ENCODE measurements at regions not wholly inside any gene's neighbourhood (a gene's known extent, or its start where the extent isn't known, plus 50 kb on each side); places are given as distances from the start of the nearest gene placed in this dataset.

DNA sequence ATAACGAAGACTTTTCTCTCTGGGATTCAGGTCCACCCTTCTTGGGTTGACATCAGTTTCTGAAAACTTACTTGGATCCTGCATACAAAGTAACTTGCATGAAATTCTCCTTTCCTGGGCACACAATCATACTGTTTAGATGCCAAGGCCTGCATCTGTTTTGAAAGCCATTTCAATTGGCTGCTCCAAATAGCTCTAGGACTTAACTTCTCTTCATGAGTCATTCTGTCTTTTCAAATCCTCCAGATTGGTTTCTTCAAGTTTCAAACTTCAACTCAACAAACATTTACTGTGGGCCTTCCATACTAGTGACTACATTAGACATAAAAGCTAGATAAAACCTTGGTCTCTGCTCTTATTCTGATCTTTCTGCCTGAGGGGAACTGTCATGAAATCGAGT is 54.8 kb upstream of the HMHB1 start:
- no peak for TF ChIP-seq POLR2A (IDR thresholded peaks at IDR 0.05)
- TF ChIP-seq, protein P1, sequence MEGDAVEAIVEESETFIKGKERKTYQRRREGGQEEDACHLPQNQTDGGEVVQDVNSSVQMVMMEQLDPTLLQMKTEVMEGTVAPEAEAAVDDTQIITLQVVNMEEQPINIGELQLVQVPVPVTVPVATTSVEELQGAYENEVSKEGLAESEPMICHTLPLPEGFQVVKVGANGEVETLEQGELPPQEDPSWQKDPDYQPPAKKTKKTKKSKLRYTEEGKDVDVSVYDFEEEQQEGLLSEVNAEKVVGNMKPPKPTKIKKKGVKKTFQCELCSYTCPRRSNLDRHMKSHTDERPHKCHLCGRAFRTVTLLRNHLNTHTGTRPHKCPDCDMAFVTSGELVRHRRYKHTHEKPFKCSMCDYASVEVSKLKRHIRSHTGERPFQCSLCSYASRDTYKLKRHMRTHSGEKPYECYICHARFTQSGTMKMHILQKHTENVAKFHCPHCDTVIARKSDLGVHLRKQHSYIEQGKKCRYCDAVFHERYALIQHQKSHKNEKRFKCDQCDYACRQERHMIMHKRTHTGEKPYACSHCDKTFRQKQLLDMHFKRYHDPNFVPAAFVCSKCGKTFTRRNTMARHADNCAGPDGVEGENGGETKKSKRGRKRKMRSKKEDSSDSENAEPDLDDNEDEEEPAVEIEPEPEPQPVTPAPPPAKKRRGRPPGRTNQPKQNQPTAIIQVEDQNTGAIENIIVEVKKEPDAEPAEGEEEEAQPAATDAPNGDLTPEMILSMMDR (IDR thresholded peaks at IDR 0.05) = no peak

Data from uterus (tissue), 2 donors.